Stimulated activated CD4-positive, alpha-beta T cell treated with anti-CD3 and anti-CD28 coated beads, Interleukin-4, amount 100 ng/mL, for 4 hours (primary cell): ENCODE measurements at regions not wholly inside any gene's neighbourhood (a gene's known extent, or its start where the extent isn't known, plus 50 kb on each side); places are given as distances from the start of the nearest gene placed in this dataset.

Experiments
- DNase-seq, 2 experiments: peaks; one replicate each; pipeline ENCODE4 v3.0.0-alpha.2; 2020

DNA sequence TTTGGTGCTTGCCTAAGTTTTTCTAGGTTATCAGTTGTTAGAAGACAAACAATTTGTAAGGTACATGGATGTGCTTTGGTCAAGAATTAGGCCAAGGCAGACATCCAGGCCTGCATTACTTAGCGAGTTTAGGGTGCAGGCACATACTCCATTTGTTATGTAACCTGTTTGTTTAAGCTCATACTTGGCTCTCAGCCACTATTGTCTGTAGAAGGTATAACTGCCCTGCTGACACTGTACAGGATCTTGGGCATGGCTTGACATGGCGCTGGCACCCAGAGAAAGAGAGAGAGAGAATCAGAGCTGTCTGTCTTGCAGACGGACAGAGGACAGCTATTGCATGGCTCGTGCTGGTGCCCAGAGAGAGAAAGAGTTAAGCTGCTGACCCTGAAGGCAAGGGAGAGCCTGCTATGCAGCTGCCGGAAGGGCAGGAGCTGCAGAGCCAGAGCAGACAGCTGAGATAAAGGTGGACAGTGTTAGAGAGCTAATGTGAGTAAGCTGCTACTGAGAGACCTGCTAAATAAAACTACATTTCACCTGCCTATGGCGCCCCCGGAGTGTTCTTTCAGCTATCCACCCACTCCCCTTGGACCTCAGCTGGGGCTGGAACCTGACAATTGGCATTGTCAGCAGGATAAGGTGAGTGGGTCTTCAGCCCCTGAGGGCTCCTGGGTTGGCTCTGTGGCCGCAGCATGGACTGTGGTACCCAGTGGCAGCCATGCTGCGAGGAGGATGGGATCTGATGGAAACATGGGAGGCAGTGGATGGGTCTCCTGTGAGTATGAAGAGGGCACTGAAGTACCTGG, 120.9 kb upstream of the TMEM106B start:
- no peak for DNase-seq

DNA sequence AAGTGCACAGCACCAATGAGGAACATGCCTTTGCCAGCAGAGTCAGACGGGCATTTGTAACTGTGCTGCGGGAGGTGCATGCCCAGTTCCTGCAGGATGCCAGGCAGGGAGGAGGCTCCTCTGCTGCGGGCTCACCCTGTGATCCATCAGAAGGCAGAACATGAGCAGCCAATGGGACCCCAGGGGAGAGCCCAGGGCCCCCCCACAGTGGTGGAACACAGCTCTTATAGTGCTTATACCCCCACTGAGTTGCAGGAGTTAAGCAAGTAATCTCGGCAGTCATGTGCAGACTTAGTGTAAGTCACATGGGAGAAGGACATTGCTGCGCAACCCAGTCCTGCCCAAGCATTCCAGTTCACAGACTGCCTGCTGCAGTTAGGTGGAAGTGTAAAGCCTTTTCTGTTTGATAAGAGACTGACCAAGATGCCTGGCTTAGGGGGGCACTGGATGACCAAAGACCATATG, 120.3 kb upstream of the TMEM106B start:
- DNase-seq, result no peak

DNA sequence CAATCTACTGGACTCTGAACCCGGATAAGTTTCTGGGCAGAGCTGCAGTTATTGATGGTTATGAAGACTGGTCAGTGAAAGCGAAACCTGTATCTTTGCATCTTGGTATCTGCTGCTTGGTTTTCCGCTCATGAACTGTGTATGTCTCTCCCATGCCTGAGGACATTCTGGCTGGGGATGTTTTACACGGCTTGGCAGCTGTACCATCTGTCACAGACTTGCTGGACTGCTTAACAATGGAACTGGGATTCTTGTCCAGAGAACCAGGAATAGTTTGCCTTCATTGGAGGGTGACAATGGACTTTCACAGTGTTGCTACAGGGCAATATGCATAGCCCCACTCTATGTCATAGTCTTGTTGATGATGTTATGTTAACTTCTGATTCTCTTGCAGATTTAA, 119.9 kb upstream of the TMEM106B start:
- DNase-seq, result no peak

DNA sequence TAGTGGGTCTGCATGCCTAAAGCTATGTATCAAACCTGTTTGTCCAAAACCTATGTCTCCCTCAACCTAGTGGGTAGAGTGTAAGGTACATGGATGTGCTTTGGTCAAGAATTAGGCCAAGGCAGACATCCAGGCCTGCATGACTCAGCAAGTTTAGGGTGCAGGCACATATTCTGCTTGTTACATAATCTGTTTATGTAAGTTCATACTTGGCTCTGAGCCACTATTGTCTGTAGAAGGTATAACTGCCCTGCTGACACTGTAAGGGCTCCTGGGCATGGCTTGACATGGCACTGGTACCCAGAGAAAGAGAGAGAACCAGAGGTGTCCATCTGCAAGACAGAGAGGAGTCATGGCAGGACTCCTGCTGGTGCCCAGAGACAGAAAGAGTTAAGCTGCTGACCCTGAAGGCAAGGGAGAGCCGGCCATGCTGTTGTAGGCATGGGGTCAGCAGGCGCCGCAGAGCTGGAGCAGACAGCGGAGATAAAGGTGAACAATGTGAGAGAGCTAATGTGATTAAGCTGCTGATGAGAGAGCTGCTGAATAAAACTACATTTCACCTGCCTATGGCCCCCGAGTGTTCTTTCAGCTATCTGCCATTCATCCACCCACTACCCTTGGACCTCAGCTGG, 118.5 kb upstream of the TMEM106B start:
- DNase-seq, result no peak

DNA sequence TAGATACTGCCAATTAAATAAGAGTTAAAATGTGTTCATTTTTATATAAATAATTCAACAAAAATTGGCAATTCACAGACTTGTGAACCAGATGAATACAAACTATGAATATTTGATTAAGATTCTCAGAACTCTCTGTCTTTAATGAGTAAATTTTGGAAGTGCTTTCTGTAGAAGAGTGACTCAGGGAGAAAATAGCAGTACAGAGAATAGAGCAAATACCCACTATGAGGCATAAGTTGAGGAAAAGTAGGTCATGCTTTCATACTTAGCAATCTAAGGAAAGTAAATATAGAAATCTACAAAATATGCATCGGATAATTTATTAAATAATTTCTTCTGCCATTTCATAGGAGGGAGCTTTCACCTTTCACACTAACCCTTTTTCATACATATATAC, 117.7 kb upstream of the TMEM106B start:
- no peak for DNase-seq

DNA sequence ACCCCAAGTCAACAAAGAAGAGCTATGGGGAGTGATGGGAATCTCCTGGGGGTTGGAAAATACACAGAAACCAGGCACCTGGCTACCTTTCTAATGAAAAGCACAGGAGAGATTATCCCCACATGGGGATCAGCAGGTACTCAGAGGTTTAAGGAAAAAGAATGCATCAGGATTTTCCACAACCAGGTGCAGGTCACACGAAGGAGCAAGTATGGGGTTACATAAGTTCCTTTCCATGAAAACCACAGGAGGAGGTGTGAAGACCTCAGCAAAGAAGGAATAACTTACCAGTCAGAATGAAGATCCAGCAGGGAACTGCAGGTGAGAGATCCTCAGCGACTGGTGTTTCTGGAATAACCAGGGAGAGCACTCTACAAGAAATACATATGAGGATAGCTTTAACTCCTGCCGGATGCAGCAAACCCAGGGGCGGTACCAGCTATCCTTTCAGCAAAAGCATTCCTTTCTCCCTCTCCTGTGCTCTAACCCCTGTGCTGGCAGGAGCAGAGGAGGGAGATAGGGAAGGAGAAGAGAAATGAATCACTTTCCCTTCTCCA, 116.7 kb upstream of the TMEM106B start:
- DNase-seq, result no peak

DNA sequence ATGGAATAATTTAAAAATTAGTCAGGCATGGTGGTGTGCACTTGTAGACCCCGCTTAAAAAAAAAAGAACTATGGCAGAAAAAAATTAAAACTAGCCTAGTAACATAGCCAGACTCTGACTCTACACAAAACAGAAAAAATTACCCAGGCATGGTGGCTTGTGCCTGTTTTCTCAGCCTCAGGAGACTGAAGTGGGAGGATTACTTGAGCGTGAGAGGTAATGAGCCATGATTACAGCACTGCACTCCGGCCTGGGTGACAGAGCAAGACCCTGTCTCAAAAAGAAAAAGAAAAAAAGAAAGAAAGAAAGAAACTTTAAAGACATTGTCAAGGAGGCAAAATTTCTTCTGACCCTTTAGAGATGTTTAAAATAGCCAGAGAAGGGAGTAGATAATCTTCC, 109.0 kb upstream of the TMEM106B start:
- no peak for DNase-seq

DNA sequence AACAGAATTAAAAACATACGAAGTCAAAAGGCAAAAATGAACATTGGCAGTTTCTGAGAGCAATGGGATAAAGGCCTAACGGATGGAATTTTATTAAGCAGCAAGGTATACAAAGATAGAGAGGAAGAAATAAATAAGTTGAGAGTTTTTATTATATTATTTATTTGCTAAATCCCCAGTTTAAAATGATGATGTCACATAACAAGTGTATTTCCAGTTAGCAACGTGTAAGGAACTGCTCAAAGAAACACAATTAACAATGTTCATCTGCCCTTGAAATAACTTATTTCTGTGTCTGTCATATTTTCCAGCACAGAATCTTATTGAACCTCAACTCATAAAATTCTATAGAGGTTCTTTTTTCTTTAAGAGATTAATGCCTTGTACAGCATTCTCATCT, 108.6 kb upstream of the TMEM106B start:
- DNase-seq, result no peak

DNA sequence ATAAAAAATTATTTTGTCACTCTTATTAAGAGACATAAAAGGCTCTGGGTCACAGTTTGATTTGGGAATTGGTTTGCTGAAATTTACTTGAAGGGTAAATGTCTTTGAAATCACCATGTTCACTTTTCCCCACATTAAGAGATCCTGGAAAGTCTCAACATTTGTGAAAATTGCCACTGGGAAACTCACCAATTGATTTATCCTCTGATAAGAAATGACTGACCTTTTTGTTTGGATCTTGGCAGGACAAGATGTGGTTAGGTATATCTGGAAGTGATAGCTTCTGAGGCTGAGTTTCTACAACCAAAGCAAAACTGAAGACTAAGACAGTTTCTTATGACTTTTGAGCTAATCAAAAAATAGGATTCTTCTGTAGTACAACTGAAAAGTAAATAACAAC, 107.1 kb upstream of the TMEM106B start:
- no peak for DNase-seq

DNA sequence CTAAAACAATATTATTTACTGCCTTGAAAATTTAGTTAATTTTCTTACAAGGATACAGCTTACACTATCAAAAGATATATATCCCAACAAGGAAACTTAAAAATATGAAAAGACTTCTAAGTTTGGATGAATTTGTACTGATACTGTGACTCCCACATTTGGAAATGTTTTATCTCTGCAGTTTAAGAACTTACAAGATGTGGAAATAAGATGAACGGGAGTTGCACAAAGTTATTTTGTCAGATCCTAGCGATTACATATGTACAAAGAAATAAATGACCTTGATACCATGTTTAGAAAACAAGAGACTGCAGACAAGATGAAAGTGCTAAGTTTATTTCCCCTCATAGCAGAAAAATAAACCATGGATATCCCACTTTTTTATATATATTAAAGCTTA, 103.7 kb upstream of the TMEM106B start:
- DNase-seq, result no peak

DNA sequence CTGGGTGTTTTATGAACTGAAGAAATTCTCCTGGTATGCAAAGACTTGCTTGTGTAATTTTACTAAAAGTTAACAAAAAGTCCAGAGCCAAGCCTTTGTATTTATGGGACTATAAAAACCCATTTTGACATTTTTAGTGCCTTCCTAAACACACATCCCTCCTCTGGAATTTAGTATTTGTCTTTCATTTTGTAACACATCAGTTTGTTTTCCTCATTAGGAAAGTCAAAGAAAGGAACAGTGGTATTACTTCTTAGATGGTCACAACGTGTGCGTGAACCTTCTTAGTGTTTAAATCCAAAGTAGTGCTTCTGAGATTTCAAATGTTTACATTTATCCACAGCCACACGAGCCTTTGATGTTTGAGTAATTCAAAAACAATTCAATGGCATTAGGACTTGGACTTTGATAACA, 103.2 kb upstream of the TMEM106B start:
- DNase-seq, result no peak

DNA sequence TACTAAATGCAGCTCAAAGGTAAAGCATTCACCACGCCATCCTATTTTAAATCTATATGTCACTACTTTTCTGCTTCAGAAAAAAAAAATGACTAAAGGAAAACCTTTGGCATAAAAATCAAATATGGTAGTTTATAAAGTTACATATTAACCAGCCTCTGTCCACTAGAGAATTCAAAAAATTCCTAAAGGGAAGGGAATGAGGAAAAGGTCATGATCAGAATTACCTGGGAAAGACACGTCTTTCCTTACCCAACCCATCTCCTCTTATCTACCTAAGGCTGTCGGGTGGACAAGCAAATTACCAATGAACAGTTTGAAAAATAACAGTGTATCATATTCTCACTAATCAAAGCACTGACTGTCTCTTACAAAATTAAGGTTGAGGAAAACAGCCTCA, 100.7 kb upstream of the TMEM106B start:
- no peak for DNase-seq

DNA sequence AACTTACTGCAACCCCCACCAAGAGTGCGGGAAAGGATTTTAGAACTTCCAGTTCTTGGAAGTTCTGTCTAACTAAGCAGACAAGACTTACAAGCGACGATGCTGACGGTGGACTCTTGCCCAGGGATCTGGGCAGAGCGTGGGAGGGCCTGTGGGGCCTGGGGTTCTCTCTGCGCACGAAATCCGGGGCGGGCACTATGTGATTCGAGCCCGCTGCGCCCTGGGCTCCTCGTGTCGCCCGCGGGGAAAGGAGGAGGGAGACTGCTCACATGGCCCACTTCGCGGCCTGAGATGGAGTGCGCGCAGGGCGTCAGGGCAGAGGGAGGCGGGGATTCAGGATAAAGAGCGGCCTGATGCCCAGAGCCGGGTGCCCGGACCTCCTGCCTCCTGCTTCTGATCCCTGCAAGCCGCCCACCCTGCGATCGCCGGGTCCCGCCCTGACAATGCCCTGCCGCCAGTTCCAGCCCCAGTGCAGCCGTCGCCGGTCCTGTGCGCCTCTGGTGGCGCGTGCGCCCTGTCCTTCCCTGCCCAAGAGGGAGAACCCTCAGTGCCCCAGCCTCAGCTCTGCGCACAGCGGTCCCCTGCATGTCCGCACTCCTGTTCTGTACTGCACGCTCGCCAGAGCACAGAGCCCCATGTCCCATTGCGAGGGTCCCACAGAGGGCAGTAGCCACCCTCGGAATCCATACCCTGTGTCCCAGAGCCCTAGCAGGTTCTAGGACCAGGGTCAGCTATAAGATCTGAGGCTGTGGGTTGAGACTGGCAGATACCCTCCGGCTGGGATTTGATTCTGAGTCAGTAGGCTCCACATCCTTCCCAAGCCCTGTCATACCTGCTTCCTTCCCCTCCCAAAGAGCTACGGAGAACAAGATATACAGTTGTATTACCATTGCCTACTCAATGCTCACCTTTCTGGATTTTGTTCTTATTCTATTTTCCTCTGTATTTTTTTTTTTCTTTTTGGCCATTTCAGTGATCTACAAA, 99.4 kb upstream of the TMEM106B start:
- peak in 1 of 2 experiments; percentile 3 for DNase-seq

DNA sequence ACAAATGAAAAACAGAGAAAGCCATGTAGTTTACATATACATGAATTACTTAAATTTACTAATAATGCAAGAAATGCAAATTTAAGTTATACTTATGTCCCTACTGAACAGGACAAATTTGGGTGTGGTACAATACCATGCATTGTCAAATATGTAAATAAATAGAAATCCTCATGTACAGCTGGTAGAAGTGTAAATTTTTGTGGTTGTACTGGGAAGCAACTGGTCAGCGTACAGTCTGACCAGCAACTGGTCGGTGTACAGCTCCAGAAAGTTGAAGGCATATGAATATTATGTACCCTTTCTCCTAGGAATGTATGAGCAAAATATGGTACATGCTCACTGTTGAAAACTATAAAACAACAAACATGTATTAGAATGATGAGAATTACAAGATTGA, 93.9 kb upstream of the TMEM106B start:
- DNase-seq, result no peak

DNA sequence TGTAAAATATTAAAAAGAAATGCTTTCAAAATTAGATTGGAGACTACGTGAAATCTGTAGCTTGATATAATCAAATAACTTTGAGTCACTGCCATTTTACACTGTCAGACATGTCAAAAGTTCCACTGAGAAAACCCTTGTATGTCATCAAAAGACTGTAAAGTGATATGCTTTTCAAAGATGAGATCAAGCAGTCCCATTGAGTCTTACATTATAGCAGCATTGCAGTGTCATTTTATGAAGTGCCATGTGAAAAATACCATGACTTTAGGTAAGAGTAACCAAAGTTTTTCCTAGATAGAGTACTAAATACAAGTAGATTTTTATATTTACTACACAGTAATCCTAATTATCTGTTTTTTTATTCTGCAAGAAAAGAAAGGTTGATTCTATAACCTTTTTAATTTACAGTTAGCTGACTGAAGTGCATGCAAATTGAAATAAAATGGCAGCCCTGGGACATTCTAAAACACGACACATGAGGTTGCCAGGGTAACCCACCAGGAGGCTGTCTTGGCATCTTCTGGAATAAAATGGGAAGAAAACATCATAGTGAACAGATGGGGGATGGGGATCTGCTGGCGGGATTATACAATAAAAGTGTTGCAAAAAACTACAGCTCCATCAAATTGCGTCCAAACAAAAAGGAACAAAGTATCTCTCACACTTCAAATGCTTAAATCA, 91.3 kb upstream of the TMEM106B start:
- no peak for DNase-seq

DNA sequence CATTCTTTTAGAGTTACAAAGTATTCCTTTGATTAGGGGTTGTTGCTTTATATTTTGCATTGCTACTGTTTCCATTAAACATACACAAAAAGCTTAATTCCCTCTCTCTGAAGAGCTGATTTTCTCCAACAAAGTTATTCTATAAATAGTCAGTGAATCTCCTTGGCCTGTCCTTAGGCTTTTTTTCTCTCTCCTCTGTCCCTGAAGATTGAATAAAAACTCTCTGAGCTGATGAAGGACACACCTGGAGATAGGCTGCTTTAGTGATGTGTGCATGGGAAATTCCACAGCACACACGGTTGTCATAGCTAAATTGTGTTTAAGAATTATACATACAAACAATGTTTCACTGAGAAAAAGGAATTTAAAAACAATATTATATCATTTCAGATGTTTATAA, 90.5 kb upstream of the TMEM106B start:
- DNase-seq, result no peak

DNA sequence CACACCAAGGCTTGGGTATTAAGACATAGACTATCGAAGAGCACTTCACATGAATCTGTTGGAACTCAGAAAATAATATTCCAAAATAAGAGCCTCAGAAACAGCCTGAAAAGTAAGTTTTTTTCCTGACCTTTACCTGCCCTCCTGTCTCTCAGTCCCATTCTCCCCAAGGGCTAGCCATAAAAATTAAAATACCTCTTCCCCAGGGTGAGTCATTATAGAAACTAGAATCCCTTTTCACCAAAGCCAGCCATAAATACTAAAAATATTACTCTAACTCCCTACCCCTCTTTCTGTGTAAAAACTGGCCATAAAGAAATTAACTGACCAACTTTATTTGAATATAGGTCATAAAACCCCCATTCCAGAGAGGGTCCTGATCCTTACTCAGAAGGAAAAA, 87.9 kb upstream of the TMEM106B start:
- DNase-seq, result no peak

DNA sequence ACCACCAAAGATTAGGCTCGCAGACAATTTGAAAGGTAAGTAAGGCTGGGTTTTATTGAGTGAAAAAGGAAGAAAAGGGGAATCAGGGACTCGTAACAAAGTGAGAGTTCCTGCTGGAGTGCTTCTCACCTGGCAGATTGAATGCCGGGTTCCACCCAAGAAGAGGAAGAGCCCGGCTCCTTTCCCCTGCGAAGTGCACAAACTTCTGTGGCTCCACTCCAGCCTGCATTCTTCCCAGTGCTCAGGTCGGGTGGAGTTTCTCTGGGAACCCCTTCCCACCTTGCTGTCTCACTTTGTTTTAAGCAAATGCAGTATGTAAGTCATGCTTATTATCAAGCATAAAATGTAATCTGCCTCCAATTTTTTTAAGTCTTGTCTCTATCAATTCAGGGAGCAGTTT, 87.1 kb upstream of the TMEM106B start:
- no peak for DNase-seq

DNA sequence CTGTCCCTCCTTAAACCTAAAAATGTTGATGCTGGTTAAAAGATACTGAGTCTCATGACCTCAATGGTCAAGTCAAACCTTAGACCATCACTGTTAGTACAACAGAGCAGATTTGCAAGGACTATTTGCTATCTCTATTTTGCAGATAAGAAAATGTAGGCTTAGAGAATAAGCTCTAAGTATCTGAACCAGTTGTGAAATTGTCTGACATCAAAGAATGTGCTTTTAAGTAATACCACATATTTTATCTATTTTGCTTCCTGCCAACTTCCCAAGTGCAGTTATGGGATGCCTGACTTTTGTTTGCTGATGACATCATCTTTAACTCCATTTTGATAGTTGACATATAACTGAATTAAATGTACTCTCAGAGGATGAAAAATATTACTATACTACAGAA, 83.6 kb upstream of the TMEM106B start:
- DNase-seq, result no peak

DNA sequence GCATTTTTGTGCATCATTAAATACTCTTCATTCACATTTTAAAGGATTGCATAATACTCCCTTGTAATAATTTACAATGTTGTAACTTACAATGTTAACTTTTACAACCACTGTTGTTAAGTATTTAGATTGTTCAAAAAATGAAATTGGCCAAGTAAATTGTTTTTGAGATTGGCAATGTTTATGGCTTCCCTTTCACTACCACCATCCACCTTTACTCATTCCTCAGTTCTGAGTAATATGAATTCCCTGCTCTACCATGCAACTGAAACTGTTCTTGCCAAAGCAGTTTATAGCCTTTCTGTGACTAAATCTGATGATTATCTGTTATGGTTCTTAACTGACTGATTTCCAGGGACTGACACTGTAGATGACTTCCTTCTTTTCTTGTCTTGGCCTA, 80.5 kb upstream of the TMEM106B start:
- DNase-seq, result no peak

DNA sequence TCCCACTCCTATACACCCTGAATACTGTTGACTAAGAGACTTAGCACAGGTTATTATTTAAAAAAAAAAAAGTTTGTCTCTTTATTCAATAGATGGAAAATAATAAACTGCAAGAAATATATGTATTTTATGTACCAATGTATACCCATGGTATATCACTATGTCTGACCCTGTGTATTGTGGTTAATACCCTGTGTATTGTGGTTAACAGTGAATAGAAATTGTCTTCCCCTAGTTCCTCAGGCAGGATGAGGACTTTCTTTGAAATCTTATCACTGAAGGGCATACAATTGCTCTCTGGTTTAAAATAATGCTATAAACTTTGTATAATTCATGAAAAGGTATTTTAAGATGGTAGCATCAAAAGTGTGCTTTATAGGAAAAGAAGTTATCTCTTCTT, 80.0 kb upstream of the TMEM106B start:
- no peak for DNase-seq

DNA sequence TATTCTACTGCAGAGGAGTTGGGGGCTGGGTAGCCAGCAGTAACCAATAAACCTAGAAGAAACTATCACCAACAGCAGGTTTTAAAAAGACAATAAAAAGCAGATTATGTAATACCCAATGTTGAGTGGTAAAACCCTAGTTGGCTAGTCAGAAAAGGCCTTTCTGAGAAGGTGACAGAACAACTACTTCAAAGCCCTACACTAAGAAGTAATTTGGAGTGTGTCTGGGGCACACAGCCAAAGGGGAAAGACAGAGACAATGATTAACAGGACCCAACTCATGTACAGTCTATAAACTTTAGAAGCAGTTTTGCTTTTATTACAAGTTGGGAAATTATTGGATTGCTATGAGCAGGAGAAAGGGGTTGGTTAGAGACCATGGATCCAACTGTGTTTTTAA, 77.2 kb upstream of the TMEM106B start:
- no peak for DNase-seq

DNA sequence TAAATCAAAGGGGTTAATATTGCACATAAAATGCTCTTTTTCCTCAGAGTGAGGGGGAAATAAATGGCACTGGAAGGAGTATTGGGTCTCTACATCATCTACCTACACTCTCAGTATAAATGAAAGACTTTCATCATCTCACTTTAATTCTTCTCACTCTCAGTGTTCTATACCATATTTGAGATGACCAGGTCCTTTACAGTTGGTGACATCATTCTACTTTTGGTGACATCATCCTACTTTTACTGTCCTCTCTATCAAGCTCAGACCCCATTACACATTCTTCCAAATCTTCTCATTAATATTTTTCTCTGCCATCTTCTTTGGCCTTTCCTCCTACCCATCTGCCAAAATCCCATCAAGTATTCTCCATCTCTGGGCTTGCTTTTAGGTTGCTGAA, 74.6 kb upstream of the TMEM106B start:
- no peak for DNase-seq
